Adrenal gland (tissue), 9 donors: ENCODE measurements at regions not wholly inside any gene's neighbourhood (a gene's known extent, or its start where the extent isn't known, plus 50 kb on each side); places are given as distances from the start of the nearest gene placed in this dataset.

Experiments
- DNase-seq, 7 donors: peaks; one replicate each; pipeline ENCODE4 v3.0.0-alpha.2; 2019 to 2020
- H3K27ac ChIP-seq, 5 donors: fragments of 200-600 bp; sonication (generic) in 4 of 5; 1 replicate in 3 of 5; 2 replicates in 2 of 5; pipeline versions ENCODE4 v1.5.1 to v1.8.0; 2016 to 2020; ENCODE audit warnings: mild to moderate bottlenecking in 1 of 5
- H3K27me3 ChIP-seq: fragments of 200-600 bp; 2 replicates; pipeline ENCODE4 v1.8.0; 2021
- H3K36me3 ChIP-seq, 2 donors: fragments of 200-600 bp; replicated peaks in 1 of 2; 1 replicate in 1 of 2; 2 replicates in 1 of 2; pipeline versions ENCODE4 v1.5.1 to v1.8.0; 2018 to 2022
- H3K4me1 ChIP-seq, 2 donors: fragments of 200-600 bp; replicated peaks in 1 of 2; 1 replicate in 1 of 2; 2 replicates in 1 of 2; pipeline versions ENCODE4 v1.5.1 to v1.8.0; 2018 to 2021
- H3K4me3 ChIP-seq, 4 donors: fragments of 200-600 bp; sonication (generic) in 3 of 4; one replicate each; pipeline ENCODE4 v1.5.1; 2016 to 2018
- H3K9me3 ChIP-seq, 3 donors: fragments of 200-600 bp; sonication (generic) in 1 of 3; replicated peaks in 1 of 3; 1 replicate in 2 of 3; 2 replicates in 1 of 3; pipeline versions ENCODE4 v1.5.1 to v1.8.0; 2016 to 2021
- CTCF ChIP-seq, 6 experiments: fragments of 450-650 bp in 4 of 6; fragments of 200-600 bp in 2 of 6; sonication (generic) in 1 of 6; IDR thresholded peaks; 1 replicate in 5 of 6; 2 replicates in 1 of 6; pipeline versions ENCODE4 v1.5.1 to v1.8.0; 2016 to 2021; ENCODE audit warnings: antibody characterized with exemption in 6 of 6, mild to moderate bottlenecking in 2 of 6, moderate library complexity in 1 of 6
- POLR2A ChIP-seq, 2 donors: fragments of 450-650 bp; IDR thresholded peaks; one replicate each; pipeline ENCODE4 v1.6.1; 2017; ENCODE audit warnings: antibody characterized with exemption in 2 of 2, mild to moderate bottlenecking in 2 of 2, moderate library complexity in 1 of 2
- WGBS, 4 donors: extraction: QIAGEN DNeasy Blood & Tissue Kit in 2 of 4; methylation state at CpG; one replicate each; pipeline versions ENCODE4 v1.1.5 to v1.1.7; 2013 to 2017; 5-methylcytosine and 5-hydroxymethylcytosine counted together
- intact Hi-C, 2 donors: fragments of 100-400 bp; cut with DNase I; formaldehyde crosslinking; loops; one replicate each; pipeline versions ENCODE4 v1.14.1 to v1.15.0; 2022 to 2023
- donor health status: healthy with polysubstance abuse.
- donor health status: Bipolar disorder and iron deficiency.
- donor health status: DM: yes; HTN: yes; CAD: no.
- donor health status: DM: no; HTN: no; CAD: no.
- donor health status: DM: no; HTN: no; CAD: no.

GRCh38 chr10:21463436-21463835 lies 62.0 kb downstream of the SKIDA1 start:
- Histone ChIP-seq H3K4me3 (no peak overlapping the region), H3K36me3 (no peaks in the 10 kb centered on the region), H3K4me1 (no peaks in the 10 kb centered on the region), H3K27ac (no peak overlapping the region), H3K27me3 (no peaks in the 10 kb centered on the region), H3K9me3 (no peaks in the 10 kb centered on the region)
- TF ChIP-seq CTCF (IDR thresholded peaks at IDR 0.05) (no peak), POLR2A (IDR thresholded peaks at IDR 0.05) (no peak)
- DNase-seq, result no peak
- intact Hi-C loops, result no loop called here
- 60 to 65% (median 63%) methylated on average over 3 of the region's 3 CpGs for WGBS, 4 donors

- WGBS, 4 donors, result 66 to 73% (median 71%) methylated on average over 5 of the region's 5 CpGs
- intact Hi-C loops, result no loop called here
- H3K27me3 ChIP-seq, result no peaks in the 10 kb centered on the region
- no peaks in the 10 kb centered on the region for H3K9me3 ChIP-seq
- H3K4me3 ChIP-seq, result no peak overlapping the region
- TF ChIP-seq CTCF (IDR thresholded peaks at IDR 0.05) (no peak), POLR2A (IDR thresholded peaks at IDR 0.05) (no peak)
- no peaks in the 10 kb centered on the region for H3K36me3 ChIP-seq
- no peaks in the 10 kb centered on the region for H3K4me1 ChIP-seq
- no peak for DNase-seq
- H3K27ac ChIP-seq, result no peak overlapping the region
These were observed 67.2 kb downstream of the SKIDA1 start for GRCh38 chr10:21458126-21458871.

GRCh38 chr10:21456160-21456559 lies 69.3 kb downstream of the SKIDA1 start:
- H3K4me3 ChIP-seq, result no peak overlapping the region
- no peaks in the 10 kb centered on the region for H3K27me3 ChIP-seq
- WGBS, 4 donors, result 86 to 93% (median 91%) methylated on average over 5 of the region's 5 CpGs
- no peaks in the 10 kb centered on the region for H3K36me3 ChIP-seq
- intact Hi-C loops, result no loop called here
- no peak for DNase-seq
- H3K4me1 ChIP-seq, result no peaks in the 10 kb centered on the region
- TF ChIP-seq POLR2A (IDR thresholded peaks at IDR 0.05), result no peak
- no peak for TF ChIP-seq CTCF (IDR thresholded peaks at IDR 0.05)
- no peak overlapping the region for H3K27ac ChIP-seq
- H3K9me3 ChIP-seq, result no peaks in the 10 kb centered on the region

- DNase-seq, result no peak
- Histone ChIP-seq H3K4me1 (no peaks in the 10 kb centered on the region), H3K36me3 (no peaks in the 10 kb centered on the region), H3K27me3 (no peaks in the 10 kb centered on the region), H3K9me3 (no peaks in the 10 kb centered on the region), H3K27ac (no peak overlapping the region), H3K4me3 (no peak overlapping the region)
- no peak for TF ChIP-seq POLR2A (IDR thresholded peaks at IDR 0.05)
- no peak for TF ChIP-seq CTCF (IDR thresholded peaks at IDR 0.05)
- 84 to 90% (median 86%) methylated on average over 3 of the region's 3 CpGs for WGBS, 4 donors
- intact Hi-C loops, result no loop called here
These were observed 73.3 kb downstream of the SKIDA1 start for GRCh38 chr10:21452203-21452602.
